AG20443 (cell line): ENCODE measurements at regions not wholly inside any gene's neighbourhood (a gene's known extent, or its start where the extent isn't known, plus 50 kb on each side); places are given as distances from the start of the nearest gene placed in this dataset.
"Not testable (repeated sequence)": the region's sequence is repeated elsewhere in the genome, so short reads cannot be mapped to it uniquely, and the experiment has no call there.

Experiments used
- DNase-seq: peaks from one replicate; pipeline ENCODE4 v3.0.0; 2012; ENCODE audit warnings: low spot score, mixed read lengths

DNA sequence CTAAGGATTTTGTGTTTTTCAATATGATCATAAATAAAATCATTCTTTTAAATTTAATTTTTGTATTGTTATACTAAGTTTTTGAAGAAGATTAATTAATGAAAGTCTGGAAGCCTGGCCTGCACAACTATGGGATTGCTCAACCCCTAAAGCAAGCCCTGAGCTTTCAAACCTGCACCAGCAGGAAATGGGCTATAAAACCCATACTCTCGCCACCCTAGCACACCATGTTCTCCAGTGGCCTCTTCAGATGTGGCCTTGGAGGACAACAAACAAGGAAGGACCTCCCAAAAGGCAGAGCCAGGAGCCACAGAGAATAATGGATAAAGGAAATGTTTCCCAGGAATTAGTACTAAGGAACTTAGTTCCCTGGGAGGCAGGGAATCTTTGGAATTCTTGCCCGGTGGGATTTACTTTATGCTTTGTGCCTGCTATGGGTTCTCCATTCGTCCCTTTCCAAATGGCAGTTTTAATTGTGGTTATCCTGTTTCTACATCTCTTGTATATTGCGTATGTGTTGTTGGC is 212.5 kb downstream of the ZFP36L2 start:
- DNase-seq, result no peak

DNA sequence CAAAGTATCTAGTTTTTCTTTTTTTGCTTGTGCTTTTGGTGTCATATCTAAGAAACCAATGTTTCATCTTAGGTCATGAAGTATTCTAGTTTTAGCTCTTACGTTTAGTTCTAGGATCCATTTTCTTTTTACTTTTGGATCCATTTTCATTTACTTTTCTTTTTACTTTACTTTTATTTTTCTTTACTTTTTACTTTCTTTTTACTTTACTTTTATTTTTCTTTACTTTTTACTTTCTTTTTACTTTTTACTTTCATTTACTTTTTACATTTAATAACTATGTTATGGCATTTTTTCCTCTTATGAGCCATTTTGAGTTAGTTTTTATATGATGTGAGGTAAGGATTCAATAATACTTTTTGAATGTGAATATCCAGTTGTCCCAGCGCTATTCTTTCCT is 213.4 kb downstream of the ZFP36L2 start:
- DNase-seq, result no peak

DNA sequence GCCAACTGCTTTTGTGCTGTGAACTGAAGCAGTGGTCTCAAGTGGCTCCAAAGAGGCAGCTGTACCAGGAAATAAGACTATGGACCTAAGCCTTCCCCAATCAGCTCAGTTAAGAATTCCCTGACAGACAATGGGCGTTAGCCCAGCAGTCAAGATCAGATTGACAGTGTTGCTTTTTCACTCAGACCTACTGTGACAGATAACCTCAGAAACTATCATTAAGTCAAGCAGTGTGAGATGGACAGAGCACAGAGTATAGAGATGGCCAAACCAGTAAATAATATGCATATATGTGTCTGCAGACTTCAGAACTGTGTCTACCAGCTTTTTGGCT is 215.3 kb downstream of the ZFP36L2 start:
- DNase-seq, result no peak

DNA sequence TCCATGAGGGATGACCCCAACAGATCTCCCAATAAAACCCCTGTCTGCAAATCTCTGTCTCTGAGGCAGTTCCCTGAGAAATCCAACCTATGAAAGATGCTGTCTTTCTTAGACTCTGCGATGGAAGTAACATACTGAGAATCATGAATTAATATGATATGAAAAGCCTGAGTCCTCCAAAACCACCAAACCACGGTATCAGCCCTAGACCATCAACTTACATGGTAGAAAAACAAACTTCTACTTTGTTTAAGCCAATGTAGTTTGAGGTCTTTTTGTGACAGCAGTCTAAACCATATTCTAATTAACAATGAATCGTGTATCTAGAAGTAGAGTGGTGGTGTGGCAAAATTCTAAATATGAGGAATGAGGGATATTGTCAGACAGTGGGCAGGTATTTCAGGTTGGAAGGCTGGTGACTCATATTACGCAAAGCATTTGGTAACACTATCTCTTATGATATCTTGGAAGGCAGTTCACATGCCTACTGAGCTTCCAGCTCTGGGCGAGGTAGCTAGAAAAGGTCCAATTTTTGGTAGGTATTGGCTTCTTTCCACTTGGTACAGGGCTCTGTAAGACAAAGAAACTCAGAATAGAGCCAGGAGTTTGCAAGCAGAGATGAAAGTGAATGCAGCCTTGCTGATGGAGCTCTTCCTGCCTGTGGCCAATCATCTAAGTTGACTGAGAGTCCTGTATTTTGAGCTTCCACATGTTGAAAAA is 215.8 kb downstream of the ZFP36L2 start:
- no peak for DNase-seq

DNA sequence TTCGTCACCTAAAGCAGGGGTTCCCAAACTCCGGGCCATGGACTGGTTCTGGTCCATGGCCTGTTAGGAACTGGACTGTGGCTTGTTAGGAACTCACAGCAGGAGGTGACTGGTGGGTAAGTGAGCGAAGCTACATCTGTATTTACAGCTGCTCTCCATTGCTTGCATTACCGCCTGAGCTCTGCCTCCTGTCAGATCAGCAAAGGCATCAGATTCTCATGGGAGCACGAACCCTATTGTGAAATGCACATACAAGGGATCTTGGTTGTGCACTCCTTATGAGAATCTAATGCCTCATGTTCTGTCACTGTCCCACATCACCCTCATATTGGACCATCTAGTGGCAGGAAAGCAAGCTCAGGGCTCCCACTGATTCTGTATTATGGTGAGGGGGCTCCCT is 217.0 kb downstream of the ZFP36L2 start:
- DNase-seq, result no peak

DNA sequence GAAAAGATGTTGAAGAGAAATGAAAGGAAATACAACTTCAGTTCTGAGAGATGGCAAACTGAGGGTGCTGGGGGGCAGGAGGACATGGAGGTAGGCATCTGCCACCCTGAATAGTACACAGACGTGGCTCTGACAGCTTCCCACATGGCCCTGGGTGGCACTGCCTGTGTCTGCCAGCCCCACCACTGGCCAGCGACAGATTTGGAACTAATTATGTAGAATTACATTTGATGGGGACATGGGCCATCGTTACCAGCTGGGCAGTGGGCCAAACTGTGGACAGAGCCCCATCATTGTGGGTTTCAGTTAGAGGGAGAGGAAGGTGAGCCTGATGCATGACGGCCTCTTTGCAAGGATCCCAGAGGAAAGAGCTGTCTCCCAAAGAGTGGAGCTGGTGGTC is 216.0 kb upstream of the HAAO start:
- DNase-seq, result no peak

DNA sequence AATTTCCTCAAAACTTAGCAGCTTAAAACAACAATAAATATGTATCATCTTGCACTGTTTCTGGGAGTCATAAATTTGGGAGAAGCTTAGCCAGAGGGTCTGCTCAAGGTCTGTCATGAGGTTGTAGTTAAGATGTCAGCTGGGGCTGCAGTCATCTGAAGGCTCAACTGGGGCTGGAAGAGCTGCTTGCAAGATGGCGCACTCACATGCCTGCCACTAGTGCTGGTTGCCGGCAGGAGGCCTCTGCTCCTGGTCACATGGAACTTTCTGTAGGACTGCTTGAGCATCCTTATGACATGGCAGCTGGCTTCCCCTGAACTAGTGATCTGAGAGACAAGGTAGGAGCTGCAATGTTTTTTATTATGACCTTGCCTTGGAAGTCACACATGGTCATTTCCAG is 215.5 kb upstream of the HAAO start:
- no peak for DNase-seq

DNA sequence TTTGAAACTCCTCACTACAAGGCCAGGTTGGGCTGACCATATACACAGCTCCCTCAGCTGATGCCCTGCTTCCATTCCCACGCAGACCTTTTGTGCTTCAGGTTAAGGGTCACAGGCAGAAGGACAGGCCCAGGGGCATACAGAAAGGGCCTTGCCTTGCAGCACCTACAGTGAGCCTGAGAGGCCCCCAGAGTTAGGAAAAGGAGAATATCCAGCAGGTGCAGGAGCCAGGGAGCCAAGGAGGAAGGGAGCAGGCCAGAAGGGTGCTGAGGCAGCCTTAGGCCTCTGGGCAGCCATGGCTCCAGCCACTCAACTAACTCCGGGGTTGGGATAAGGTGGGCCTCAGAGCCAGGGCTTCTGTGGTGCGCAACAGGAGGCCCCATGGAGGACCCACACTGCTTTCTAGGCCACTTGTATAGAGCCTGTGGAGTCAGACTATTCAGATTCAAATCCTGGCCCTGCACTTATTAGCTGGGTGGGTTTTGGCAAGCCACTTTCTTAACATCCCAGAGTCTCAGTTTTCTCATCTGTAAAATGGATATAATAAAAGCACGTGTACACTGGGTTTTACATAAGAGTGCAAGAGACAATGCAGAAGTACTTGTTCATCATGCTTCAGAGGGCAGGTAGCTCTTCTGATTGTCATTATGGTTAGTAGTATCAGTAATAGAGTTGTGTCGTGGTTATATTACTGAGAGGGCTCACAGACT is 214.6 kb upstream of the HAAO start:
- DNase-seq, result no peak

DNA sequence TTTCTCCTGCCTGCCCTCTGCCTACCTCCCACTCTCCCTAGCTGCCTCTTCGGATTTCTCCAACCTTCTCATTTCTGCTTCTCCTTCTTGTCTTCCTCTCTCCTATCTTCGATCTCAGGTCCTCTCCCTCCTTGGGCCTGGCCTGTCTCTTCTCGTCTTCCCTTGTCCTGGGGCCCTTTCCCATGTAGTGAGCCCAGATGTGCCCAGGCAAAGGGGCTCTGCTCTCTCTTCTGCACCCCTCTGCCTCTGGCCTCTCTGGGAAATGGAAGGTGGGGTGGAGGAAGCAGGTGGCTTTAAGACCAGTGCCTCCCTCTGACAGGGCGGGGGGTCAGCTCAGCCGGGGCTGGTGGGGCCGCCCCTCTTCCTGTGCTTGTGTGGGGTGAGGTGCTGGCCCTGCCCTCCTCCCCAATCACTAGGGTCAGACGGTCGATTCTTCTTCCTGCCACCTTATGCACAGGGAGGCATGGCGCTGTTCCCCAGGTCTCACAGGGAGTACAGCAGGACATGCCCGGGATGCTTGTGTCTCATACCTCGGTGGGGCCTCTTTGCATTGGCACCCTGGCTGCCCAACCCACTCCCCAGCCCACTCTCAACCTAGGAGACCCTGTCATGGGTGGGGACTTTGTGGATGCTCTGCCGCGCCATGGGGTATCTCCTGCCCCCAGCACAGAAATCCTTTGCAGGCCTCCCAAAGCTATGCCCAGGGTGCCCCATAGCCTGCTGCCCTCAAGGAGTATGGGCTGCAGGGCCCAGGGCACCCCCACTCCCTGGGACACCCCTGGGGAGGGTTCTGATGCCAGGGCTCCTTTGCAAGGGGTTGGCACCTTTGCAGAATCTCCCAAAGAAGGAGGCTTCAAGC is 213.8 kb upstream of the HAAO start:
- DNase-seq, result no peak

DNA sequence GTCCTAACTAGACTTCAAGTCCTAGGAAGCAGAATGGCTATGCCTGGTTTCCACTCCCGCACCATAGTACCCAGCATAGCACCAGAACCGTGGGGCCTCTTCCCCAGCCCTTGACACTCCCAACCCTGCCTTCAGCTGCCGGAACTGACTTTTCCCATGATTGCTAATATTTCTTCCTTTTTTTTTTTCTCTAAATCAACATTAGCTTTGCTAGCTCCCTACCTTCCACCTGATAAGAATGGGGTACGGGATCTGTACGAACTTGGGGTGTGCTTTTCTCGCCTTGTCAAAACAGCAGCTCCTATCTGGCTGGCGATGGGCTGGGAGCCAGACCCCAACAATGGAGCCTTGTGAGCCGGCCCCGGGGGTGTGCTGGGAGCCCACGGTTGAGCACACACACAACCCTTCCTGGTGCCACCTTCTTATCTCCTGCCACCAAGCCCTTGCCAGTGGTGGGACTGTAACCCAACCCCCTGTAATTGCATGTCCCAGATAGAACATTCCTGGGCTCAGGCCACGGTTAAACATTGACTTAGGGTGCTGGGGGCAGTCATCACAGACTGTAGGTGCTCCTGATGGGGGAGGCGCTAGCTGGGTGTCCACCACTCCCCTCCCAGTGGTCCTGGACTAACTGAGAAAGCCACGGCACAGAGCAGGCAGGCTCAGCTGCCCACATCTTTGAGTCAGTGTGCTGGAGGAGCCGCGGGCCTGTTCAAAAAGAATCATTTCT is 213.0 kb upstream of the HAAO start:
- DNase-seq, result no peak

DNA sequence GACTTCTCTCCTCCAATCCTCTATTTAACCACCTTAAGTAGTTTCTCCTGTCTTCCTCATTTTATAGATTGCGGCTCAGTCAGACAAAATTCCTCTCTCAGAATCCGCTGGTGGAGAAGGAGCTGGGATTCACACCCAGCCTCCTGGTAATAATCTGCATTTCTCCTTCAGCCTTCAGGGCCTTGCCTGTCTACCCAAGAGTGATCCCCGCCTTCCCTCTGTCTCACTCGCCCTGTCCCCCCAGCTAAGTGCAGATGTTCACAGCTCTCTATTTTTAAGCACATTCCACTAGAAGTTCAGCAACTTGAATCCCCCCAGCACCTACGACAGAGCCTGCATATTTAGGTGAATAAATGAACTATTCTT is 212.5 kb upstream of the HAAO start:
- no peak for DNase-seq

DNA sequence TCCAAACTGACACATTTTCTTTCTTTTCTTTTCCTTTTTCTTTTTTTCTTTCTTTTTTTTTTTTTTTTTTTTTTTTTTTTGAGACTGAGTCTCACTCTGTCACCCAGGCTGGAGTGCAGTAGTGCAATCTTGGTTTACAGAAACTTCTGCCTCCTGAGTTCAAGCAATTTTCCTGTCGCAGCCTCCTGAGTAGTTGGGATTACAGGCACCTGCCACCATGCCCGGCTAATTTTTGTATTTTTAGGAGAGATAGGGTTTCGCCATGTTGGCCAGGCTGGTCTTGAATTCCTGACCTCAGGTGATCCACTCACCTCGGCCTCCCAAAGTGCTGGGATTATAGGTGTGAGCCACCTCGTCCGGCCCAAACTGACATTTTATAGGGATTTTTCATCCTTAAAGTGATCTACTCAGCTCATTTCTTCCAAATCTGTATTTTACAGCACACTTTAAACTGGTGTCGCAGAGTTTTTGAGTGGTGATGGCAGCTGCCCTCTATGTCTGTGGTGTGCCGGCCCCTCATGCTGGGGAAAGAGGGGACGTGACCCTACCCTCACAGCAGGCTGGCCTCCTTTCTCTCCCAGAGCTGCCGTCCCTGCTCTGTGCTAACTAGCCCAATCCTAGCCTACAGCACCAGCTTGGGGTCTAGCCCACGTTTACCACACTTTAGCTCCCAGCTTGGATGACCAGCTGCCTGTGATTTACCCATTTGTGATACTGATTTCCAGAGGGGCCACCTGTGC is 211.9 kb upstream of the HAAO start:
- DNase-seq, result not testable (repeated sequence)

DNA sequence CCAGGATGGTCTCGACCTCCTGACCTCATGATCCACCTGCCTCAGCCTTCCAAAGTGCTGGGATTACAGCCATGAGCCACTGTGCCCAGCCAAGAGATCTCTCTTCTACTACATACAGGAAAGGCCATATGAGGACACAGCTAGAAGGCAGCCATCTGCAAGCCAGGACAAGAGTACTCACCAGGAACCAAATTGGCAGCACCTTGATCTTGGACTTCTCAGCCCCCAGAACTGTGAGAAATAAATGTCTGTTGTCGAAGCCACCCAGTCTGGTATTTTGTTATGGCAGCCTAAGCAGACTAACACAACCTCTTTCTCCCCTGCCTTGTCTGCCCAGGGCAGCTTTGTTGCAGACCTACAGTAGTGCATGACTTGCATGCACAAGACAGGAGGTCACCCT is 211.3 kb upstream of the HAAO start:
- DNase-seq, result no peak

DNA sequence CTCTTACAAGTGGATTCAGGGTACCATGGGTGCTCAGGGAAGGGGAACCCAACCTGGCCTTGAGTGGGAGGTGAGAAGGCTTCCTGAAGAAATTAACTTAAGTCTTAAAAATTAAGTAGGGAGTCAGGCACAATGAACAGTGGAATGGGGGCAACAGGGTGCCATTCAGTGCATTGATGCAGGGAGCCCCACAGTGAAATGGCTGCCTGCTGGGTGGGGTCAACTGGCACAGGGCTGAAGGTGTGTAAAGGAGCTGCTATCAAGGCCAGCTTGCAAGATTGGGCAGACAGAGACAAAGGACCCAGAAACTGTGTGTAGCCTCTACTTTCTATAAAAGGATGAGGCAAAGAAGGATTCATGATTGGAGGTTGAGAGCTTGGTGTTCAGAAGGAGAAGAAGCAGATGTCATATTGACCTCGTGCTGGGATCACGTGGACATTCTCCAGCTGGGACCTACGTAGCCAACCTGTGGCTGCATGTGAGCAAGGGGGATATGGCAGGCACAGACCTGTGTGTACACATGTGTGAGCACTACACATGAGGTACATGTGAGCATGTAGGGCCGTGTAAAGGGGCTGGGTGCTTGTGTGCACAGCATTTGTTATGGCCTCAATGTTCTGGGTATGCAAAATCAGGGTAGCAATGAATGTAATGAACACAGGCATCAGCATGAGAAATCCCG is 209.5 kb upstream of the HAAO start:
- no peak for DNase-seq

DNA sequence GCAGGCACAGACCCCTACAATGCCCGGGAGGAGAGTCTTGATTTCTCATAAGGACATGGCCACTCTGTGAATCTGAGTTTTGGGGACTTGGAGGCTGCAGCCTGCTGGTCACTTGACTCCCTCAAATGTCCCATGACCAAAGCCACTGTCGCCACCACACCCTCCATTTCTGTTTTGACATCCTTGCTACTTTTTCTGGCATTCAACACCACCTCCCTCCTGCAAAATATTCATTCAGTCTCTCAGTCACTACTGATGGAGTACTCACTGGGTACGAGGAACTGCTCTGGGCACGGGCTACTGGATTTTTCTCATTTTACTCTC is 208.6 kb upstream of the HAAO start:
- no peak for DNase-seq

DNA sequence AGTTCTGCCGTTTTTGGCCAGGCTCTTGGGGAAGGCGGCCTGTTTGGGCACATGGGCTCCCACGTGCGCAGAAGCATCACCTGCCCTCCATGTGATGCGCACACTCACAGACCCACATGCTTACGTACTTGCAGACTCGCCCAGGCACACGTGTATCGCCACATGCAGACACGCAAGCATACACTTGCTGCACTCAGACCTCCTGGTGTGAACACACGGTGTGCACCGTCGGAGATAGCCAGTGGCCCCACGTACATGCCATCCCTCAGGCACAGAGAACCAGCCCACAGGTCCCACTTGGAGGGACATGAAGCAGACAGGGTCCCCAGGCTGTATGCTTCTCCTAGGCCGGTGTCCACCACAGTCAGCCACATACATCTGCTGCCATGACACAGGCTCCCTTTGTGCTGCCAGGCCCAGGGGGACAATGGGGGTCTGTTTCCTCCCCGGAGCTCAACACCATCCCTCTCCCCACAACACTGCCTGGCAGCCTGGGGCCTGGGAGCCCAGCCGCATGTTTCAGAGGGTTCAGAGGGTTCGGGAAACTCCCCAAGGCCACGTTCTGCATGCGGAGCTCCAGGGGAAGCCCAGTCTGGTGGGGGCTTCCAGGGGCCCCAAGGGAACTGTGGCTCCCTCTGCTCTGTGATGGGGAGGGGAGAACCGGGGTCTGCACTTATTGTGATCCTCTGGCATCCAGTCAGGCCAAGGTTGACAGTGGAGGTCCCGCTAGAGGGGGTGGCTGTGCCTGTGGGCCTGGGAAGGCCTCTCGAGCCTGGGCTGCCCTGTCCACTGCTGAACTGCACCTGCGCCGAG is 208.1 kb upstream of the HAAO start:
- DNase-seq, result no peak

DNA sequence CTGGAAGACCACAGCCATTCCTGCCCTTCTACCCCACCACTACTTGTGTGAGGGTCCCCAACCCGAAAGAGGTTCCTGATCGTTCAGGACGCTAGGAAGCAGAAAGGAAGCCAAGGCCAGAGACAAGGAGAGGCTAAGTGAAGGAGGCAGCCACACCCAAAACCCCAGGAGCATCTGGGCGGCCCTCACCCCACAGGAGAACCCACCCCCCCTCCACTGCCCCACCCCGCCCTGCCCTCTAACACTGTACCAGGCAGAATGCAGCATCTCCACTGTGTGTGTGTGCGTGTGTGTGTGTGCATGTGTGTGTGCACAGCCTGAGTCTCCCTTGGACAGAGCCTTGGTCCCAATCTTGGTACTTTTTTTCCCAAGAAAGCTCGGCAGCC is 207.5 kb upstream of the HAAO start:
- no peak for DNase-seq

DNA sequence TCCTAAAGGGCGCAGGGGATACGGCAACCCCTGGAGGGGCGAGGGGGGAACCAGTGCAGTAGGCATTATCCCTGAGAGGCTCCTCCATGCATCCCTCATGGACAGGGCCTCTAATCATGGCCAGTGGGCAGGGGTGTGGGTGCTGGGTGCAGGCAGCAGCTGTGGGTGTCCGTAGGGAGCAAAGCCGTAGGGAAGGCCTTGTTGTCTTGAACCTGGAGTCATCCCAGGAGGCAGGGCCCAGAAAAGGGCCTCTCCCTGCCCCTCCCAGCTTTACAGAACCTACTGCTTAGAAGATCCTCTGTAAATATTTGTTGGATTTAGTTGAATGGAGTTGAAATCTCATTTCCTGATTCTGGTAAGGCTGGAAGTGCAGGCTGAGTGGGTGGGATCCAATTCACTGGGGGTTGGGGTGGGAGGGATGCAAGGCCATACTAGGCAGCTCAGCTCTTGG is 207.0 kb upstream of the HAAO start:
- DNase-seq, result no peak

DNA sequence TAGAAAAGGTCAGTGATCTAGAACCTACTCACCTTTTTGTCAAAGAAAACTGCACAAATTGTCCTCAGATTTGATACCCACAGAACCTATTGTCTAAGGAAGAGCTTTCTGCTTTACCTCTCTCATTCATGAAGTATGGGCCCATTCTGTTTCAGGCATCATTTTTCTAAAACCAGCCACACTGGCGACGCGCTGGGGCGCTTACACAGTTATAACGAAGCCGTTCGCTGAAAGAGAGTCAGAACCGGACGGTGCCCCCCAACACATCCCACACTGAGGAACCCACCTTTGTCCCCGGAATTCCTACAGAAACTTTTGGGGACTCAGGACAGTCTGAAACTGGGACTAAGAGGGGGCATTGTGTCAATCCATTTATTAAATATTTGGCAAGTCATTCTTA is 206.3 kb upstream of the HAAO start:
- DNase-seq, result no peak

DNA sequence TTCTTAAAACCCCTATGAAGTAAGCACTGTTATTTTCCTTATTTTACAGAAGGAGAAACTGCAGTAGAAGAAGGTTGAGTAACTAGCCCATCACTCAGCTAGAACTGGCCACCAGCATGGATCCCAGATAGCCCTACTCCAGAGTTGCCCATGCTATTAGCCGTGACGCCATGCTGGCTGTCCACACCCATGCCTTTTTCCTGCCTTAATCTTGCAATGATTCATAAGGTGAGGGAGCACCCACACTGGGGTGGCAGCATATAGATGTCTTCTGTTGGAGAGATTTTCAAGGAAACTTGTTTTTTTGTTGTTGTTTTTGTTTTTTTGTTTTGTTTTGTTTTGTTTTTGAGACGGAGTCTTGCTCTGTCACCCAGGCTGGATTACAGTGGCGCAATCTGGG is 204.1 kb upstream of the HAAO start:
- DNase-seq, result no peak
